ENCODE measurements at regions not wholly inside any gene's neighbourhood (a gene's known extent, or its start where the extent isn't known, plus 50 kb on each side); places are given as distances from the start of the nearest gene placed in this dataset.

- Mint-ChIP-seq H3K27ac (no peak overlapping the region), H3K9me3 (peaks cover 10 to 16% of the 10 kb centered on the region in 2 donors), H3K4me1 (no peaks in the 10 kb centered on the region), H3K36me3 (no peaks in the 10 kb centered on the region), H3K27me3 (ENCODE audit: low read depth in 2 of 2) (no peaks in the 10 kb centered on the region), H3K4me3 (no peak overlapping the region)
- Histone ChIP-seq H3K27ac (ENCODE audit: low read length) (no peak overlapping the region), H3K9me3 (ENCODE audit: control insufficient read depth, insufficient read depth, low read length) (no peaks in the 10 kb centered on the region), H3K4me3 (ENCODE audit: low read length) (no peak overlapping the region), H3K36me3 (ENCODE audit: control insufficient read depth, insufficient read depth, low read length) (no peaks in the 10 kb centered on the region), H3K27me3 (ENCODE audit: control insufficient read depth, insufficient read depth, low read length) (no peaks in the 10 kb centered on the region), H3K4me1 (ENCODE audit: control insufficient read depth, insufficient read depth, low read length) (no peaks in the 10 kb centered on the region)
- no peak for ATAC-seq
- 86% methylated on average over 3 of the region's 3 CpGs for WGBS (ENCODE audit: insufficient coverage)
- DNase-seq: no peak
- intact Hi-C loops (cut with micrococcal nuclease): no loop called here
- TF ChIP-seq CTCF (IDR thresholded peaks at IDR 0.05): no peak
These were observed 186.4 kb downstream of the CAAP1 start for GRCh38 chr9:26706223-26706622.

GRCh38 chr9:26695298-26695622 is 197.3 kb downstream of the CAAP1 start:
- H3K36me3 Mint-ChIP-seq: no peaks in the 10 kb centered on the region
- no peaks in the 10 kb centered on the region for H3K4me1 Mint-ChIP-seq
- no peak overlapping the region for H3K27ac ChIP-seq (ENCODE audit: low read length)
- H3K4me3 Mint-ChIP-seq: no peak overlapping the region
- intact Hi-C loops (cut with micrococcal nuclease): no loop called here
- H3K27ac Mint-ChIP-seq: no peak overlapping the region
- no peak for TF ChIP-seq CTCF (IDR thresholded peaks at IDR 0.05)
- DNase-seq: no peak
- H3K4me3 ChIP-seq (ENCODE audit: low read length): no peak overlapping the region
- H3K9me3 ChIP-seq (ENCODE audit: control insufficient read depth, insufficient read depth, low read length): no peaks in the 10 kb centered on the region
- H3K36me3 ChIP-seq (ENCODE audit: control insufficient read depth, insufficient read depth, low read length): no peaks in the 10 kb centered on the region
- H3K27me3 ChIP-seq (ENCODE audit: control insufficient read depth, insufficient read depth, low read length): no peaks in the 10 kb centered on the region
- H3K9me3 Mint-ChIP-seq: peaks cover 3 to 13% of the 10 kb centered on the region in 2 donors
- no peak for ATAC-seq
- H3K27me3 Mint-ChIP-seq (ENCODE audit: low read depth in 2 of 2): no peaks in the 10 kb centered on the region
- WGBS (ENCODE audit: insufficient coverage): 83% methylated on average over 1 of the region's 1 CpG
- H3K4me1 ChIP-seq (ENCODE audit: control insufficient read depth, insufficient read depth, low read length): no peaks in the 10 kb centered on the region

GRCh38 chr9:26694381-26695297 is 198.0 kb downstream of the CAAP1 start:
- no peak for DNase-seq
- no peak overlapping the region for H3K27ac ChIP-seq (ENCODE audit: low read length)
- H3K4me3 ChIP-seq (ENCODE audit: low read length): no peak overlapping the region
- WGBS (ENCODE audit: insufficient coverage): 83% methylated on average over 2 of the region's 5 CpGs
- no peak for TF ChIP-seq CTCF (IDR thresholded peaks at IDR 0.05)
- Mint-ChIP-seq H3K4me3 (no peak overlapping the region), H3K9me3 (peaks cover 3 to 13% of the 10 kb centered on the region in 2 donors), H3K27me3 (ENCODE audit: low read depth in 2 of 2) (no peaks in the 10 kb centered on the region), H3K36me3 (no peaks in the 10 kb centered on the region), H3K27ac (no peak overlapping the region), H3K4me1 (no peaks in the 10 kb centered on the region)
- H3K9me3 ChIP-seq (ENCODE audit: control insufficient read depth, insufficient read depth, low read length): no peaks in the 10 kb centered on the region
- H3K27me3 ChIP-seq (ENCODE audit: control insufficient read depth, insufficient read depth, low read length): no peaks in the 10 kb centered on the region
- no peaks in the 10 kb centered on the region for H3K36me3 ChIP-seq (ENCODE audit: control insufficient read depth, insufficient read depth, low read length)
- H3K4me1 ChIP-seq (ENCODE audit: control insufficient read depth, insufficient read depth, low read length): no peaks in the 10 kb centered on the region
- no peak for ATAC-seq
- intact Hi-C loops (cut with micrococcal nuclease): no loop called here

- Histone ChIP-seq H3K27ac (ENCODE audit: low read length) (no peak overlapping the region), H3K4me3 (ENCODE audit: low read length) (no peak overlapping the region), H3K27me3 (ENCODE audit: control insufficient read depth, insufficient read depth, low read length) (no peaks in the 10 kb centered on the region), H3K9me3 (ENCODE audit: control insufficient read depth, insufficient read depth, low read length) (no peaks in the 10 kb centered on the region), H3K36me3 (ENCODE audit: control insufficient read depth, insufficient read depth, low read length) (no peaks in the 10 kb centered on the region), H3K4me1 (ENCODE audit: control insufficient read depth, insufficient read depth, low read length) (no peaks in the 10 kb centered on the region)
- Mint-ChIP-seq H3K9me3 (peaks cover 0 to 12% of the 10 kb centered on the region in 2 donors), H3K4me1 (no peaks in the 10 kb centered on the region), H3K36me3 (no peaks in the 10 kb centered on the region), H3K27ac (no peak overlapping the region), H3K27me3 (ENCODE audit: low read depth in 2 of 2) (no peaks in the 10 kb centered on the region), H3K4me3 (no peak overlapping the region)
- ATAC-seq (no peak), DNase-seq (no peak)
- intact Hi-C loops (cut with micrococcal nuclease): no loop called here
- WGBS (ENCODE audit: insufficient coverage): 91% methylated on average over 5 of the region's 6 CpGs
- no peak for TF ChIP-seq CTCF (IDR thresholded peaks at IDR 0.05)
These were observed 203.6 kb downstream of the CAAP1 start for GRCh38 chr9:26689041-26689440.

All from natural killer cell (primary cell).